GM12872 (cell line): ENCODE measurements at regions not wholly inside any gene's neighbourhood (a gene's known extent, or its start where the extent isn't known, plus 50 kb on each side); places are given as distances from the start of the nearest gene placed in this dataset.

Experiments used
- CTCF ChIP-seq: IDR thresholded peaks from 3 replicates; pipeline ENCODE4 v1.5.1; 2011; ENCODE audit warnings: low read depth, mild to moderate bottlenecking, low read length, moderate library complexity; ENCODE audit not compliant: insufficient read depth

GRCh38 chr1:163013826-163014600 lies 55.1 kb upstream of the RGS4 start:
- TF ChIP-seq CTCF: no peak

- TF ChIP-seq CTCF: no peak
These were observed 62.9 kb upstream of the RGS4 start for GRCh38 chr1:163006051-163006834.

- no peak for TF ChIP-seq CTCF
These were observed 71.5 kb upstream of the RGS4 start for GRCh38 chr1:162997499-162998285.

GRCh38 chr1:162996261-162996660 lies 72.9 kb upstream of the RGS4 start:
- TF ChIP-seq CTCF: no peak

- TF ChIP-seq CTCF: no peak
These were observed 74.2 kb upstream of the RGS4 start for GRCh38 chr1:162994921-162995320.

- no peak for TF ChIP-seq CTCF
These were observed 75.3 kb upstream of the RGS4 start for GRCh38 chr1:162993846-162994245.

GRCh38 chr1:162992945-162993344 lies 76.2 kb upstream of the RGS4 start:
- TF ChIP-seq CTCF: no peak
